HEK293 (cell line): ENCODE measurements at regions not wholly inside any gene's neighbourhood (a gene's known extent, or its start where the extent isn't known, plus 50 kb on each side); places are given as distances from the start of the nearest gene placed in this dataset.

Experiments used
- CTCF ChIA-PET: fragments of 350-600 bp; formaldehyde crosslinking; extraction: SDS; loops from one replicate; lab custom pipeline; 2021; ENCODE audit warnings: antibody characterized with exemption; lab: Yijun Ruan, JAX
- POLR2A ChIA-PET: fragments of 300-600 bp; formaldehyde crosslinking; extraction: SDS; loops from one replicate; lab custom pipeline; 2020; ENCODE audit warnings: antibody characterized with exemption, inconsistent platforms; lab: Yijun Ruan, JAX
- H3K27ac ChIP-seq: fragments of 200-500 bp; sonication (Bioruptor generic); 2 replicates; pipeline ENCODE4 v1.5.1; 2014; ENCODE audit warnings: low read depth, low read length, control low read depth, inconsistent platforms; ENCODE audit errors: extremely low read depth
- H3K36me3 ChIP-seq, 2 experiments: fragments of 200-500 bp in 1 of 2; sonication (Bioruptor generic) in 1 of 2; 1 replicate in 1 of 2; 2 replicates in 1 of 2; pipeline ENCODE4 v1.5.1; 2014 to 2017; ENCODE audit warnings: inconsistent platforms in 2 of 2, low read length in 2 of 2; ENCODE audit not compliant: control insufficient read depth in 2 of 2, insufficient read depth in 1 of 2
- H3K4me1 ChIP-seq: fragments of 200-500 bp; sonication (Bioruptor generic); 2 replicates; pipeline ENCODE4 v1.5.1; 2014; ENCODE audit warnings: mild to moderate bottlenecking, low read length, inconsistent platforms; ENCODE audit not compliant: control insufficient read depth, insufficient read depth
- H3K4me3 ChIP-seq: 2 replicates; pipeline ENCODE4 v1.5.1; 2011; ENCODE audit warnings: low read depth, mild to moderate bottlenecking, control low read depth, low read length, moderate library complexity
- H3K9me3 ChIP-seq: fragments of 200-500 bp; sonication (Bioruptor generic); 2 replicates; pipeline ENCODE4 v1.5.1; 2014; ENCODE audit warnings: low read depth, low read length, inconsistent platforms; ENCODE audit not compliant: control insufficient read depth, insufficient read depth
- EGR2 ChIP-seq: fragments of 450-650 bp; formaldehyde crosslinking; IDR thresholded peaks from 2 replicates; pipeline ENCODE4 v1.5.1; 2016; ENCODE audit warnings: low read depth, missing biosample characterization, missing genetic modification characterization
- GFI1B ChIP-seq: fragments of 450-650 bp; formaldehyde crosslinking; IDR thresholded peaks from 2 replicates; pipeline ENCODE4 v1.5.1; 2016; ENCODE audit warnings: missing biosample characterization, missing genetic modification characterization
- GLIS1 ChIP-seq: fragments of 450-650 bp; formaldehyde crosslinking; IDR thresholded peaks from 2 replicates; pipeline ENCODE4 v1.5.1; 2016; ENCODE audit warnings: missing biosample characterization, missing genetic modification characterization
- GLIS2 ChIP-seq: fragments of 450-650 bp; formaldehyde crosslinking; IDR thresholded peaks from 2 replicates; pipeline ENCODE4 v1.5.1; 2016; ENCODE audit warnings: missing biosample characterization, missing genetic modification characterization
- KLF1 ChIP-seq: fragments of 450-650 bp; formaldehyde crosslinking; IDR thresholded peaks from 2 replicates; pipeline ENCODE4 v1.5.1; 2016; ENCODE audit warnings: missing biosample characterization, missing genetic modification characterization
- KLF16 ChIP-seq: fragments of 450-650 bp; formaldehyde crosslinking; IDR thresholded peaks from 2 replicates; pipeline ENCODE4 v1.5.1; 2017; ENCODE audit warnings: missing biosample characterization, missing genetic modification characterization
- MZF1 ChIP-seq: fragments of 450-650 bp; formaldehyde crosslinking; IDR thresholded peaks from 2 replicates; pipeline ENCODE4 v1.5.1; 2017; ENCODE audit warnings: missing biosample characterization, missing genetic modification characterization, borderline replicate concordance
- OVOL3 ChIP-seq: fragments of 450-650 bp; formaldehyde crosslinking; IDR thresholded peaks from 2 replicates; pipeline ENCODE4 v1.5.1; 2016; ENCODE audit warnings: missing biosample characterization, missing genetic modification characterization
- YY1 ChIP-seq: fragments of 450-650 bp; formaldehyde crosslinking; IDR thresholded peaks from 2 replicates; pipeline ENCODE4 v1.5.1; 2018; ENCODE audit warnings: missing biosample characterization, missing genetic modification characterization
- ZBTB7A ChIP-seq: fragments of 450-650 bp; formaldehyde crosslinking; IDR thresholded peaks from 2 replicates; pipeline ENCODE4 v1.5.1; 2016; ENCODE audit warnings: low read depth, missing biosample characterization, missing genetic modification characterization
- ZFP37 ChIP-seq: fragments of 450-650 bp; formaldehyde crosslinking; IDR thresholded peaks from 2 replicates; pipeline ENCODE4 v1.5.1; 2016; ENCODE audit warnings: missing biosample characterization, missing genetic modification characterization
- ZNF114 ChIP-seq: fragments of 450-650 bp; formaldehyde crosslinking; IDR thresholded peaks from 2 replicates; pipeline ENCODE4 v1.5.0; 2017; ENCODE audit warnings: missing biosample characterization, missing genetic modification characterization
- ZNF155 ChIP-seq: fragments of 450-650 bp; formaldehyde crosslinking; IDR thresholded peaks from 2 replicates; pipeline ENCODE4 v1.5.1; 2016; ENCODE audit warnings: missing biosample characterization, missing genetic modification characterization
- ZNF184 ChIP-seq: fragments of 450-650 bp; IDR thresholded peaks from 2 replicates; pipeline ENCODE4 v1.5.1; 2018; ENCODE audit warnings: missing biosample characterization, mild to moderate bottlenecking, missing genetic modification characterization
- ZNF24 ChIP-seq: fragments of 450-650 bp; formaldehyde crosslinking; IDR thresholded peaks from 2 replicates; pipeline ENCODE4 v1.5.1; 2016; ENCODE audit warnings: missing biosample characterization, missing genetic modification characterization
- ZNF510 ChIP-seq: fragments of 450-650 bp; formaldehyde crosslinking; IDR thresholded peaks from 2 replicates; pipeline ENCODE4 v1.5.1; 2018; ENCODE audit warnings: mild to moderate bottlenecking, missing genetic modification characterization, missing biosample characterization; ENCODE audit not compliant: insufficient replicate concordance
- ZNF664 ChIP-seq: fragments of 450-650 bp; formaldehyde crosslinking; IDR thresholded peaks from 2 replicates; pipeline ENCODE4 v1.5.1; 2016; ENCODE audit warnings: missing biosample characterization, missing genetic modification characterization
- ZNF777 ChIP-seq: fragments of 450-650 bp; formaldehyde crosslinking; IDR thresholded peaks from 2 replicates; pipeline ENCODE4 v1.5.1; 2017; ENCODE audit warnings: missing biosample characterization, missing genetic modification characterization, borderline replicate concordance
- TF ChIP-seq, protein P1 (sequence below): fragments of 450-650 bp; formaldehyde crosslinking; IDR thresholded peaks from 2 replicates; pipeline ENCODE4; 2016; ENCODE audit warnings: missing biosample characterization, missing genetic modification characterization
- TF ChIP-seq, protein P2 (sequence below): fragments of 450-650 bp; formaldehyde crosslinking; IDR thresholded peaks from 2 replicates; pipeline ENCODE4 v1.5.1; 2016; ENCODE audit warnings: missing biosample characterization, missing genetic modification characterization
- TF ChIP-seq, protein P3 (sequence below): fragments of 450-650 bp; IDR thresholded peaks from 2 replicates; pipeline ENCODE4 v1.5.1; 2018; ENCODE audit warnings: missing biosample characterization, missing genetic modification characterization
- TF ChIP-seq, protein P4 (sequence below): fragments of 450-650 bp; formaldehyde crosslinking; IDR thresholded peaks from 2 replicates; pipeline ENCODE4 v1.5.1; 2017; ENCODE audit warnings: missing biosample characterization, missing genetic modification characterization

DNA sequence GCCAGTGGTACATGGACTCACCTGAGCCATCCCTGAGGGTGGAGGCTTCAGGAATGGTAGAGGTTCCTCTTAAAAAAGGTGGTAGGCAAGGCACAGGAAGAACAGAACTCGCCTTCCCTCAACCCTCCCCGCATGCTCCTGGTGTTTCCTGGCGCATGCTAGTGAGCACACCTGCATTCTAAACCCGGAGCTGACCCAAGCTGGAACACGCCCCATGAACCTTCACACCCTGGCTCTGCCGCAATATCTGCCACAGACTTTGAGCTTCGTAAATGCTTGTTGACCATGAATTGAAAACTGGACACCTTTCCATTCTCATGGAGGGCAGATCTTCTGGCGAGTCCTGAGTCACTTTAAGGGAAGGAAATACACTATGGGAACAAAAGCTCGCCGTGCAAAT lies 601.3 kb upstream of the RAB6C start:
- TF ChIP-seq GLIS2 (tag by site-specific recombination) (no peak), KLF1 (tag by site-specific recombination) (no peak), EGR2 (no peak), ZFP37 (tag by site-specific recombination) (no peak), KLF16 (tag by site-specific recombination) (no peak), GLIS1 (no peak), ZNF664 (tag by site-specific recombination) (no peak), OVOL3 (no peak), ZNF114 (no peak), ZNF24 (tag by site-specific recombination) (no peak), ZNF155 (tag by site-specific recombination) (no peak), MZF1 (tag by site-specific recombination) (no peak), ZBTB7A (tag by site-specific recombination) (no peak), YY1 (tag by site-specific recombination) (no peak), GFI1B (no peak)
- TF ChIP-seq, protein P1, sequence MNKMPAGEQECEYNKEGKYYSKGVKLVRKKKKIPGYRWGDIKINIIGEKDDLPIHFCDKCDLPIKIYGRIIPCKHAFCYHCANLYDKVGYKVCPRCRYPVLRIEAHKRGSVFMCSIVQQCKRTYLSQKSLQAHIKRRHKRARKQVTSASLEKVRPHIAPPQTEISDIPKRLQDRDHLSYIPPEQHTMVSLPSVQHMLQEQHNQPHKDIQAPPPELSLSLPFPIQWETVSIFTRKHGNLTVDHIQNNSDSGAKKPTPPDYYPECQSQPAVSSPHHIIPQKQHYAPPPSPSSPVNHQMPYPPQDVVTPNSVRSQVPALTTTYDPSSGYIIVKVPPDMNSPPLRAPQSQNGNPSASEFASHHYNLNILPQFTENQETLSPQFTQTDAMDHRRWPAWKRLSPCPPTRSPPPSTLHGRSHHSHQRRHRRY = no peak
- TF ChIP-seq, protein P2, sequence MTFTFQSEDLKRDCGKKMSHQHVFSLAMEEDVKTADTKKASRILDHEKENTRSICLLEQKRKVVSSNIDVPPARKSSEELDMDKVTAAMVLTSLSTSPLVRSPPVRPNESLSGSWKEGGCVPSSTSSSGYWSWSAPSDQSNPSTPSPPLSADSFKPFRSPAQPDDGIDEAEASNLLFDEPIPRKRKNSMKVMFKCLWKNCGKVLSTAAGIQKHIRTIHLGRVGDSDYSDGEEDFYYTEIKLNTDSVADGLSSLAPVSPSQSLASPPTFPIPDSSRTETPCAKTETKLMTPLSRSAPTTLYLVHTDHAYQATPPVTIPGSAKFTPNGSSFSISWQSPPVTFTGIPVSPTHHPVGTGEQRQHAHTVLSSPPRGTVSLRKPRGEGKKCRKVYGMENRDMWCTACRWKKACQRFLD = no peak
- TF ChIP-seq, protein P3, sequence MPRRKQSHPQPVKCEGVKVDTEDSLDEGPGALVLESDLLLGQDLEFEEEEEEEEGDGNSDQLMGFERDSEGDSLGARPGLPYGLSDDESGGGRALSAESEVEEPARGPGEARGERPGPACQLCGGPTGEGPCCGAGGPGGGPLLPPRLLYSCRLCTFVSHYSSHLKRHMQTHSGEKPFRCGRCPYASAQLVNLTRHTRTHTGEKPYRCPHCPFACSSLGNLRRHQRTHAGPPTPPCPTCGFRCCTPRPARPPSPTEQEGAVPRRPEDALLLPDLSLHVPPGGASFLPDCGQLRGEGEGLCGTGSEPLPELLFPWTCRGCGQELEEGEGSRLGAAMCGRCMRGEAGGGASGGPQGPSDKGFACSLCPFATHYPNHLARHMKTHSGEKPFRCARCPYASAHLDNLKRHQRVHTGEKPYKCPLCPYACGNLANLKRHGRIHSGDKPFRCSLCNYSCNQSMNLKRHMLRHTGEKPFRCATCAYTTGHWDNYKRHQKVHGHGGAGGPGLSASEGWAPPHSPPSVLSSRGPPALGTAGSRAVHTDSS (tag by site-specific recombination) = no peak
- TF ChIP-seq, all 188 proteins: peak for 0
- Histone ChIP-seq H3K9me3 (no peaks in the 10 kb centered on the region), H3K27ac (no peak overlapping the region), H3K4me1 (no peaks in the 10 kb centered on the region), H3K4me3 (no peak overlapping the region), H3K36me3 (no peaks in the 10 kb centered on the region)
- ChIA-PET POLR2A (no interaction called here), CTCF (interaction anchor here (0.5 to 1.1 kb wide), 4 partner anchors 19 to 387 kb away, joined by 3 to 5 read pairs (median 3); no protein-coding TSS in a partner anchor)

DNA sequence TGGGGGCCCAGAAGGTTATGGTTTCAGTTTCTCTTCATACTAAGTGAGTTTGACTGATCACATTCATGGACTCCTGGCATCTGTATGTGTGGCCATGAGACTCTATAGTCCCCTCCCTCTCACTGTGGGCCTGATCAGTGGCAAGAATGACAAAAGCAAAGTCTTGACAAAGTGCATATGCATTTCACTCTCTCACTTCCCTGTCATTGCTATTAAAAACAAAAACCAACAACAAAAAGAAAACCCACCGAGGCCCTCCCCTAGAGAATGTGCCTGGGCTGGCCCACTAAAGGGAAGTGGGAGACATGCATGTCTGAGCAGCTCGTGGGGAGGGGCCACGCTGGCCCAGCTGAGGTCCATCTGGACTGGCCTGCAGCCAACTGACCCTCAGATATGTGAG lies 600.1 kb upstream of the RAB6C start:
- CTCF ChIA-PET = no interaction called here
- H3K27ac ChIP-seq = no peak overlapping the region
- no peak overlapping the region for H3K4me3 ChIP-seq
- POLR2A ChIA-PET = no interaction called here
- no peaks in the 10 kb centered on the region for H3K9me3 ChIP-seq
- H3K36me3 ChIP-seq = no peaks in the 10 kb centered on the region
- H3K4me1 ChIP-seq = no peaks in the 10 kb centered on the region
- no peak for TF ChIP-seq ZNF664 (tag by site-specific recombination)
- TF ChIP-seq, protein P4, sequence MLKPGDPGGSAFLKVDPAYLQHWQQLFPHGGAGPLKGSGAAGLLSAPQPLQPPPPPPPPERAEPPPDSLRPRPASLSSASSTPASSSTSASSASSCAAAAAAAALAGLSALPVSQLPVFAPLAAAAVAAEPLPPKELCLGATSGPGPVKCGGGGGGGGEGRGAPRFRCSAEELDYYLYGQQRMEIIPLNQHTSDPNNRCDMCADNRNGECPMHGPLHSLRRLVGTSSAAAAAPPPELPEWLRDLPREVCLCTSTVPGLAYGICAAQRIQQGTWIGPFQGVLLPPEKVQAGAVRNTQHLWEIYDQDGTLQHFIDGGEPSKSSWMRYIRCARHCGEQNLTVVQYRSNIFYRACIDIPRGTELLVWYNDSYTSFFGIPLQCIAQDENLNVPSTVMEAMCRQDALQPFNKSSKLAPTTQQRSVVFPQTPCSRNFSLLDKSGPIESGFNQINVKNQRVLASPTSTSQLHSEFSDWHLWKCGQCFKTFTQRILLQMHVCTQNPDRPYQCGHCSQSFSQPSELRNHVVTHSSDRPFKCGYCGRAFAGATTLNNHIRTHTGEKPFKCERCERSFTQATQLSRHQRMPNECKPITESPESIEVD (tag by site-specific recombination) = no peak
- TF ChIP-seq, all 188 proteins: peak for 0

DNA sequence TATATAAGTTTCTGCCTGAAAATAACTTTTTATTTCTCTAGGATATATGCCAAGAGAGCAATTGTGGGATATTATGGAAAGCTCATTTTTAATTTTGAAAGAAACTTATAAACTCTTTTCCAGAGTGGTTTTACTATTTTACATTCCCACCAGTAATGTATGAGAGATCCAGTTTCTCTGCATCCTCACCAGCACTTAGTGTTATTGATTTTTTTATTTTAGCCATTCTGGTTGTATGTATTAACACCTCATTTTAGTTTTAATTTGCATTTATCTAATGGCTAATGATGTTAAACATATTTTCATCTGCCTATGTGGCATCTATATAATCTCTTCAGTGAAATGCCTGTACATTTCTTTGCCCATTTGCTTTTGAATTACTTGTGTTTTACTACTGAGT lies 597.7 kb upstream of the RAB6C start:
- Histone ChIP-seq H3K27ac (no peak overlapping the region), H3K4me1 (no peaks in the 10 kb centered on the region), H3K36me3 (no peaks in the 10 kb centered on the region), H3K9me3 (no peaks in the 10 kb centered on the region), H3K4me3 (no peak overlapping the region)
- TF ChIP-seq ZNF510 (tag by site-specific recombination) (no peak), ZNF184 (tag by site-specific recombination) (peak; percentile 91), ZNF777 (tag by site-specific recombination) (no peak)
- ChIA-PET CTCF (interaction anchor here (0.5 kb wide), 1 partner anchor 133 kb away, joined by 3 read pairs; no protein-coding TSS in a partner anchor), POLR2A (no interaction called here)
